ENCODE measurements at regions not wholly inside any gene's neighbourhood (a gene's known extent, or its start where the extent isn't known, plus 50 kb on each side); places are given as distances from the start of the nearest gene placed in this dataset.

GRCh38 chr22:47777426-47777825 lies 1015.0 kb downstream of the TBC1D22A start:
- no peak for DNase-seq

GRCh38 chr22:47776329-47776728 lies 1013.9 kb downstream of the TBC1D22A start:
- DNase-seq = no peak

GRCh38 chr22:47775686-47776085 lies 1013.2 kb downstream of the TBC1D22A start:
- no peak for DNase-seq

DNA sequence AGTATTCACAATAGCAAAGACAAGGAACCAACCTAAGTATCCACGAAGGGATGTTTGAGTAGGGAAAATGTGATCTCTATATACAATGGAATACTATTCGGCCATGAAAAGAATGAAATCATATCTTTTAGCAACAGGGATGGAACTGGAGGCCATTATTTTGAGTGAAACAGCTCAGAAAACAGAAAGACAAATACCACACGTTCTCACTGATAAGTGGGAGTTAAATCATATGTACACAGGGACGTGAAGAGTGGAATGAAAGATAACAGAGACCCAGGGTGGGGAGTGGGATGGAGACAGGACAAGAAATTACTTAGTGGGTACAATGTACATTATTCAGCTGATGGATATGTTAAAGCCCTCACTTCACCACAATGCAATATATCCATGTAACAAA lies 1012.7 kb downstream of the TBC1D22A start:
- DNase-seq = no peak

- no peak for DNase-seq
Measured at GRCh38 chr22:47773635-47774034, 1011.2 kb downstream of the TBC1D22A start.

DNA sequence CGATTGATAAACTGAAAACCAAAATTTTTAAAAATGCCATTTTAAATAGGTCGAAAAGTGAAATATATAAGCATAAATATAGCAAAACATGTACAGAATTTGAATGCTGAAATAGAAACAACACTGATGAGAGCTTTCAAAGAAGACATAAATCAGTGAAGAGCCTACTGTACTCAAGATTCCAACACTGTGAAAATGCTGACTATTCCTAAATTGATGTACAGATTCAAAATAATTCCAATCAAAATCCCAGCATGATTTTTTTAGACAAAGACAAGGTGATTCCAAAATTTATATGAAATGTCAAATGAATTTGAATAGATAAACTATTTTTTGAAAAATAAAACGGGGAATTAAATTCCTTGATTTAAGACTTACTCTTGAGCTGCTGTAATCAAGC lies 1010.4 kb downstream of the TBC1D22A start:
- no peak for DNase-seq

- no peak for DNase-seq
Measured at GRCh38 chr22:47769652-47770051, 1007.2 kb downstream of the TBC1D22A start.

DNA sequence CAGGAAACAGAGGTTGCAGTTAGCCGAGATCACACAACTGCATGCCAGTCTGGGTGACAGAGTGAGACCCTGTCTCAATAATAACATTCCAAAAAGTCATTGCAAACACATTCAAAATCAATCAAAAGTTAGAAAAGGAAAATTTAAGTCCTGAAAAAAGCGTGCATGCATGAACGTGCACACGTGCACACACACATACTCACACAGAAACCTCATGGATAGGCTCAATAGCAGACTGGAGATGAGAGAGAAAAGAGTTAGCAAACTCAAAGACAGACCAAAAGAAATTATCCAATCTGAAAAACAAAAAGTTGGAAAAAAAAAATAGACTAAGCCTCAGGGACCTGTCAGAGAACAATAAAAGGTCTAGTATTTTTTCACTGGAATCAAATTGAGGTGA lies 1005.6 kb downstream of the TBC1D22A start:
- DNase-seq = no peak

GRCh38 chr22:47767403-47767802 lies 1005.0 kb downstream of the TBC1D22A start:
- DNase-seq = no peak

- DNase-seq = no peak
Measured at GRCh38 chr22:47765757-47766156, 1003.3 kb downstream of the TBC1D22A start.

DNA sequence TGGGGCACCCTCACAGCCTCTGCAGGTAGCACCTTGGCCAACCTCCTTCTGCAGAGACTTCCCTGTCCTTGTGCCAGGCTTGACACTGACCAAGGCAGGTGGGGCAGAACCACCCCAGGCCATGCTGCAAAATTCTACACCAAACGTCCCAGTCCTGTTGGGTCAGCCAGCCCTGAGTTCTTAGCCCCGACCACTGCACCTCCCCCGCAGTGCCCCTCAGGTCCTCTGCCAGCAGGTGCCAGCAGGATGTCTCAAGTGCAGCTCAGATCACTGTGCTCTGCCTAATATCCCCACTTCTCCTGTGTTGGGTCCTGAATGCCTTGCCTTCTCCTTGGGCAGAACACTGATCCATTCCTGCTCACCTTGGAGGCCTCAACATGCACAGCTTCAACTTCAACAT lies 999.7 kb downstream of the TBC1D22A start:
- DNase-seq = no peak

DNA sequence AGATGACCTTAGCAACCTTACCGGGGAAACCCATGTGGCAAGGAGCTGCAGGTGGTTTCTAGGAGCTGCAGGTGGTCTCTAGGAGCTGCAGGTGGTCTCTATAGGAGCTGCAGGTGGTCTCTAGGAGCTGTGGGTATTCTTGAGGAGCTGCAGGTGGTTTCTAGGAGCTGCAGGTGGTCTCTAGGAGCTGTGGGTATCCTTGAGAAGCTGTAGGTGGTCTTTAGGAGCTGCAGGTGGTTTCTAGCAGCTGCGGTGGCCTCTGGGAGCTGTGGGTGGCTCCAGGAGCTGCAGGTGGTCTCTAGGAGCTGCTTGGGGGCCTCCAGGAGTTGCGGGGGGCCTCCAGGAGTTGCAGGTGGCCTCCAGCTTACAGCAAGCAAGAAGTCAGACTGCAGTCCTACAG lies 997.5 kb downstream of the TBC1D22A start:
- no peak for DNase-seq

- no peak for DNase-seq
Measured at GRCh38 chr22:47757741-47758140, 995.3 kb downstream of the TBC1D22A start.

DNA sequence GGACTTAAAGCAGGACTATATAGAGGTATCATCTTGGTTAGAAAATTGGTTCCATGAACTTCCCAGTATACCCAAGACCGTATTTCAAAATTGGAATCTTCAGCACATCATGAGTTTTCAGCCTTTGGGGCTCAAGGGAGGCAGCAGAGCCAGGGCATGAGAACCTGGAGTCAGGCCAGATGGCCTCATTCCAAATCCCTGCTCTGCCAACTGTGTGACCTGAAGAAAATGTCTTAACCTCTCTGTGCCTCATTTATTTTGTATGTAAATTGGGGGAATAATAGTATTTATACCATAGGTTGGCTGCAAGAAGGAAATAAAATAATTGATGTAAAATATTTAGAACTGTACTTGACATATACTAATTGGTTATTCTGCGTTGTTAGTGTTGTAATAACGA lies 987.6 kb downstream of the TBC1D22A start:
- DNase-seq = no peak

DNA sequence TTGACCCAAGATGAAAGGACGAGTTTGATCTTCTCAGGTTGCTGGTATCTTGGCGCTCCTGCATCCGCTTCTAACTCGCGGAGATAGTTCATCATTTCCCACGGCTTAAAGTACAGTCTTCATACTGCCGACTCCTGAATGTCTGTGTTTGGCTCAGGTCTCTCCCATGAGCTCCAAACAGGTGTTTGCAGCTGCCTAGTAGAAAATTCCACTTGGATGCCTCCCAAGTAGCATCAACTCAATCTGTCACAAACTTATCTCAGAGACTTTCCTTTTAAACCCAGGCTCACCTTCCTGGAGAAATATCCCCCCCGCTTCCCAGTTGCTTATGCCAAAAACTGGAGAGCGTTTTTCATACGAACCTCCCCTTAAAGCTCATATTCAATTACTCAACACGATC lies 986.5 kb downstream of the TBC1D22A start:
- no peak for DNase-seq

GRCh38 chr22:47748271-47748670 lies 985.8 kb downstream of the TBC1D22A start:
- no peak for DNase-seq

DNA sequence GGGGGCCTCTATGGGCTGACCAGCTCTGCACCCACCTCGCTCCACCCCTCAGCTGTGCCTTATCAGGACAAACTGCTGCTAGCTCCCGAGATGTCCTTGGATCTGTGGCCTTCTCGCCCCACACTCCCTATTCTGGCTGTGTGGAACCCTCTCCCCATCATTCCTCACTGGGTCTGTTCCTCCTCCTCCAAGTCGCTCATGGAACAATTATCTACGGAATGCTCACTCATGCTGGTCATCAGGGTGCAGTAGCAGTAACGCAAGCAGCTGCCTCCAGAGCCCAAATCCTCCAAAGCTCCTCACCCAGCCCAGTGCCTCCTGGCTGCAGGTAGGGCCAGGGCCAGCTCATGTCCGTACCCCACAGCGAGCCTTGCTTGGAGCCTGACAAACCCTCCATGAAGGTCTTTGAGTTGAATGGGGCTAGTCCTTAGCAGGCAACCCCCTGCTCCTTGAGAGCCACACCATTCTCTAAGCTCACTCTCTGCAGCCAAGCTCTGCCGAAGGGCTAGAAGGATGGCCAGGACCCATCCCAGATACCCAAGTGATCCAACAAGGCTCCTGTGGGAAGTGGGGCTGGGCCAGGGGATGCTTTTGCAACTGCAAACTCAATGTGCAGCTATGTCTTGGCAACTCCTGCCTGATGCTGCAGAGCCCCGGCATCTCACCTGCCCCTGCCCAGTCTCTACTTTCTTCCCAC lies 977.8 kb downstream of the TBC1D22A start:
- DNase-seq = no peak

DNA sequence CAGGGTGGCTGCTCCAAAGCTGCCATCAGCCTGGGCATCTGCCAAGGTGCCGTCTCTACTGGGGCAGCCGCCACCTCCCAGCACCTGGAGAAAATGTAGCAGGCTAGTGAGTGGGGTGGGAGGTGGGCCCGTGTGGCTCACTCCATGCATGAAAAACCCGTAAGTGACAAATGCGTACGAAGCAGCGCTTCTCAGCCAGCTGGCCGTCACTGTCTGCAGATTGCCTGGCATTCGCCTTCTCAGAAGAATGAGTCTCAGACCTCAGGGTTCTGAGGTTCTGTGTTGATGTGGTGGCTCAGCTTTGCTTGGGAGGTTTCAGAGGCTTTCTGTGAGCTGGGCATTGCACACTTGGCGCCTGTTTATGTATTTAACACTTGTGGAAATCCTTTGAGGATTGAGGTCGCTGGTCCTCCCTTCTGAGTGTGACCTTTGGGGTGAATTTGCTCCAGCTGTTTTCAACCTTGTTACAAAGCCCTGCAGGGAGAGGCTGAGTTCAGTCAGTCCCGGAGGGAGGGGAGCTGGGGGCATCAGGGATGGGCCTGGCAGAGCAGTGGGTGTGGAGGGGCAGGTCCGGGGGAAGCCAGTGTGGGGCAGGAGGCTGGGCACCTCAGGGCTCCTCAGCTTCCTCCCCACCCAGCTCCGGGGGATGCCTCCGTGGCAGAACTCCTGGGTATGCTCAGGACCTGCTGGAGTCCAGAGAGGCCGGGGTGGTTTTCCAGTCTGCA lies 977.0 kb downstream of the TBC1D22A start:
- DNase-seq = no peak

DNA sequence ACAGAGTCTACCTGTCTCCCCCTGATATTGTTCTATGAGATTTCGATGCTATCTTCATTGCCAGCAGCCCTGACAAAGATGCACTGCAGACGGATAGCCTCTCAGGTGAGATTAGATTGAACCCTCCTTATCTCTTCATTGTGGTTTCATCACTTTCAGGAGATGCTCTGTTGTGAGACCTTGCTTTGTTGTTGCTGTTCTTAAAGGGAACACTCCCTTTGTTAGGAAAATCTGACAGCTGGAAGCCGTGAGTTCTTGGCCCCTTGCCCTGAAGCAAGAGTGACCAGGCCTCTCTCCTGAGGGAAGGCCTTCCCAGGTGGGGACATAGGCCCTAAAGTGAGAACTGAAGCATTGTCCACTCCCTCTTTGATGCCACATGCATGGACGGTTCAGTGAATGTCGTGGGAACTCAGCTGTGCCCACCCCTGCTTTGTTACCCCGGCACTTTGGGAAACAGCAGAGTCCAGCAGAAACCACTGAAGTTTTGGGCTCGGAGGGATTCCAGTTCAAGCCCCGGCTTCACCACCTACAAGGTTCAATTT lies 976.1 kb downstream of the TBC1D22A start:
- no peak for DNase-seq

DNA sequence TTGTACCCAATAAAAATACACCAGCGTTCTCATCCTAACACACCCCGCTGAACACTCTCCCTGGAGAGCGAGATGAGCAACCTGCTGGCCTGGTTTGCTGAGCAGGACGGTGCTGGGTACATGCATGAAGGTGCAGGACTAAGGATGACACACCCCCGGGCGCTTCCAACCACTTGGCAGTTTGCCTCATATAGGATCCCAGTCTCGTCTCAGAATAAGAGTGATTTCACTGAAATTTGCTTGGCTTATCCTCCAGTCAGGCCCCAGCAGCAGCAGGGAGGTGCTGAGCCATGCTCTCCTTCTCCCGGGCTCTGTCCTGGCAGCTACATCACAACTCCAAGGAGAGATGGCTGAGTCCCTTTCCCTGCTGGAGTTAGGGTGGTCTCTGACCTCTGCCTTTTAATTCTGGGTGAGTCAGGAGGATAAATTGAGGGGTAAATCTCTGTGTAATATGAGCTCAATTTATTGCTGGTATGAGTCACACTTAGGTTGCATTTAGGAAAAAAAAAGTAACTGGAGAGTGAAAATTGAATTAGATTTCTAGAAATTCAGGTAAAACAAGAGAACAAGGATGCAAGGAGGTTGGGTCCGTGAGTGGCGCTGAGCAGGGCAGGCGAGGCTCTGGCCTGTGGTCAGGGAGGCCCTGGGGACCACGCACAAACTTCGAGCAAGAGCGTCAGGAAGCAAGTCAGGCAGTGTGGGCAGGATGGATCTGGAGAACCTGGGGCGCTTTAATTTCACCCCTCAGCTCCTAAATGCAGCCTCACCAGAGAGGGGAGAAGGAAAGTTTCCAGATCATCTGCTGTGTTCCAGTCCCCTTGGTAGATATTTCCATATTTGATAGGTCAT lies 974.0 kb downstream of the TBC1D22A start:
- DNase-seq = no peak

DNA sequence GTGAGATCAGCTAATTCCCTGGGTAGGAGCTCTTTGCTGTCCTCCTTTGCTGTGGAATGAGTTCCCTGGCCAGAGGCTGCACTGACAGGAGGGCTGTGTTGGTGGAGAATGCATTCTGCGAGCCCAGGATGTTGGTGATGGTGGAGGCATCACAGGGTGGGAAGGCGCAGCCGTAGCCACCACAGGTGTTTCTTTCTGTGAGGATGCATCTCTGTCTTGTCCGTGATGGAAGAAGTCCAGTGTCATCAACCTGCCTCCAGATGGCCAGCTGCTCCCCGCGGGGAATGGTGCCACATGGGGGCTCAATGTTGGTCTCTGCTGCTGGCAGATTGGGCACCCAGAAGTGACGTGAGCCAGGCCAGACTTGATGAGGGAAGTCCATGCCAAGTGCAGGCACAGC lies 972.1 kb downstream of the TBC1D22A start:
- no peak for DNase-seq

DNA sequence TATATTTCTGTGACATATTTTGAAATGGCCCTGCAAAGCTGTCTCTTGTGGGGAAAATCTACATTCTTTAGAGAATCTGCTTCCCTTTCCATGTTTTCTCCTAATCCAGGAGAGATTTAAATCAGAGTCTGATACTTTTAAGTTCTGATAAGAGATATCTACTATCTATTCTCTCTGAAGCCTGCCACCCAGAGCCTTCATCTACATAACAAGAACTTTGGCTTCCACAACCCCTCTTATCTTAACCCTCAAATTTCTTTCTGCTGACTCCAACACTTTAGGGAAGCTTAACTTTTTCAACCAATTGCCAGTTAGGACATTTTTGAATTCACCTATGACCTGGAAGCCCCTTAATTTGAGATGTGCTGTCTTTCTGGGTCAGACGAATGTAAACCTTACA lies 965.2 kb downstream of the TBC1D22A start:
- no peak for DNase-seq

- DNase-seq = no peak
Measured at GRCh38 chr22:47724751-47725150, 962.3 kb downstream of the TBC1D22A start.

- DNase-seq = no peak
Measured at GRCh38 chr22:47724030-47724429, 961.6 kb downstream of the TBC1D22A start.

Data from NCI-H1105 (cell line).